Uterus (tissue), 3 donors: ENCODE measurements at regions not wholly inside any gene's neighbourhood (a gene's known extent, or its start where the extent isn't known, plus 50 kb on each side); places are given as distances from the start of the nearest gene placed in this dataset.

Source experiments
- DNase-seq, 2 donors: peaks; one replicate each; pipeline ENCODE4 v3.0.0-alpha.2; 2019 to 2020
- H3K27ac ChIP-seq, 2 donors: fragments of 200-600 bp; sonication (generic); 1 replicate in 1 of 2; 2 replicates in 1 of 2; pipeline ENCODE4 v1.5.1; 2016 to 2018
- H3K27me3 ChIP-seq, 2 donors: fragments of 200-600 bp; sonication (generic); one replicate each; pipeline ENCODE4 v1.5.1; 2018 to 2019; ENCODE audit warnings: control low read depth in 1 of 2
- H3K36me3 ChIP-seq, 2 donors: fragments of 200-600 bp; sonication (generic); one replicate each; pipeline ENCODE4 v1.5.1; 2019; ENCODE audit warnings: control low read depth in 1 of 2
- H3K4me1 ChIP-seq, 2 donors: fragments of 200-600 bp; sonication (generic); one replicate each; pipeline ENCODE4 v1.5.1; 2018 to 2019; ENCODE audit warnings: control low read depth in 1 of 2
- H3K4me3 ChIP-seq, 2 donors: fragments of 200-600 bp; sonication (generic); 1 replicate in 1 of 2; 2 replicates in 1 of 2; pipeline ENCODE4 v1.5.1; 2018 to 2019; ENCODE audit warnings: mild to moderate bottlenecking in 1 of 2
- H3K9me3 ChIP-seq, 2 donors: fragments of 200-600 bp; sonication (generic); one replicate each; pipeline ENCODE4 v1.5.1; 2019; ENCODE audit warnings: control low read depth in 1 of 2
- POLR2A ChIP-seq, 2 donors: fragments of 450-650 bp; IDR thresholded peaks; one replicate each; pipeline ENCODE4 v1.6.1; 2016; ENCODE audit warnings: antibody characterized with exemption in 2 of 2, mild to moderate bottlenecking in 1 of 2, moderate library complexity in 1 of 2
- intact Hi-C: fragments of 100-400 bp; cut with DNase I; formaldehyde crosslinking; loops from one replicate; pipeline ENCODE4 v1.15.1; 2023; ENCODE audit warnings: low total_unique reads
- TF ChIP-seq, protein P1 (sequence below), 4 experiments: fragments of 200-600 bp in 2 of 4; fragments of 450-650 bp in 2 of 4; sonication (generic) in 2 of 4; IDR thresholded peaks; one replicate each; pipeline ENCODE4 v1.5.1; 2016 to 2019; ENCODE audit warnings: antibody characterized with exemption in 4 of 4, mild to moderate bottlenecking in 2 of 4, moderate library complexity in 1 of 4
- donor health status: DM: yes; HTN: yes; CAD: no.

DNA sequence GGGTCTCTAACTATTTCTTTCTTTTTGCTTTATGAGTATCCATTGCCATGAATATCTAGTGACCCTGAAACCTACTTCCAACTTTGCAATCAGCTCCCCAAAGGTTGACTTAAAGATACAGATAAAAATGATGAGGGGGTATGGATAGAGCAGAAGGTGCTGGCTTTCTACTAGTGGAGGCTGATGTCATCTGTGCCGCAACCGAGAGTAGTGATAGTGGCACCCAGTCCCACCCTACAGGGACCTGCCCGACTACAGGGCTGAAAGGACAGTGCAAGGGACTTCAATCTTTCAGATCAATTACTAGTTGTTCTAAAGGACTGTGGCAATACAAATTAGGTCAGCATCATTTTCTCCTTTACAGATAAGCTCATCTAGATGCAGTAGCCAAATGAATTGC, 806.0 kb downstream of the VRK1 start:
- H3K27me3 ChIP-seq: no peaks in the 10 kb centered on the region
- no peaks in the 10 kb centered on the region for H3K36me3 ChIP-seq
- intact Hi-C loops: no loop called here
- no peak for DNase-seq
- TF ChIP-seq, protein P1, sequence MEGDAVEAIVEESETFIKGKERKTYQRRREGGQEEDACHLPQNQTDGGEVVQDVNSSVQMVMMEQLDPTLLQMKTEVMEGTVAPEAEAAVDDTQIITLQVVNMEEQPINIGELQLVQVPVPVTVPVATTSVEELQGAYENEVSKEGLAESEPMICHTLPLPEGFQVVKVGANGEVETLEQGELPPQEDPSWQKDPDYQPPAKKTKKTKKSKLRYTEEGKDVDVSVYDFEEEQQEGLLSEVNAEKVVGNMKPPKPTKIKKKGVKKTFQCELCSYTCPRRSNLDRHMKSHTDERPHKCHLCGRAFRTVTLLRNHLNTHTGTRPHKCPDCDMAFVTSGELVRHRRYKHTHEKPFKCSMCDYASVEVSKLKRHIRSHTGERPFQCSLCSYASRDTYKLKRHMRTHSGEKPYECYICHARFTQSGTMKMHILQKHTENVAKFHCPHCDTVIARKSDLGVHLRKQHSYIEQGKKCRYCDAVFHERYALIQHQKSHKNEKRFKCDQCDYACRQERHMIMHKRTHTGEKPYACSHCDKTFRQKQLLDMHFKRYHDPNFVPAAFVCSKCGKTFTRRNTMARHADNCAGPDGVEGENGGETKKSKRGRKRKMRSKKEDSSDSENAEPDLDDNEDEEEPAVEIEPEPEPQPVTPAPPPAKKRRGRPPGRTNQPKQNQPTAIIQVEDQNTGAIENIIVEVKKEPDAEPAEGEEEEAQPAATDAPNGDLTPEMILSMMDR (IDR thresholded peaks at IDR 0.05): no peak
- TF ChIP-seq POLR2A (IDR thresholded peaks at IDR 0.05): no peak
- H3K4me1 ChIP-seq: no peaks in the 10 kb centered on the region
- H3K4me3 ChIP-seq: no peak overlapping the region
- H3K9me3 ChIP-seq: no peaks in the 10 kb centered on the region
- H3K27ac ChIP-seq: no peak overlapping the region

DNA sequence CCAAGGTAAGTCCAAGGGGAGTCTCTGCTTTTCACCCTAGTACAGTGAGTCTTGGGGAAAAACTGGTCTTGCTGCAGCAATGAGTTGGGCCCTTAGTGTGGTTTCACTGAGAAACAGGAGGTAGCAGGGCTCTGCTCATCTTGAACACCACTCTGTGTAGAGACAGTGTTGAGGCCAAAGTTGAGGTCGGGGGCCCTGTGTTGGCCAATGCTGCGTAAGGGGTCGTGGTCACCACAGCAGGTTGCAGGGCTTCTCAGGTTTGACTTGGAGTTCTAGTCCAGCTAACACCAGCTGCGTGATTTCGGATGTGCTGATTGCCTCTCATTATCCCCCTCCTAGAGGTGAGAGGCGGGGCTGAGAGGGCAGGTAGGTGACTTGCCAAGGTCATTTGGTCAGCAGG, 807.5 kb downstream of the VRK1 start:
- DNase-seq: no peak
- Histone ChIP-seq H3K36me3 (no peaks in the 10 kb centered on the region), H3K27ac (no peak overlapping the region), H3K4me3 (no peak overlapping the region), H3K9me3 (no peaks in the 10 kb centered on the region), H3K4me1 (no peaks in the 10 kb centered on the region), H3K27me3 (no peaks in the 10 kb centered on the region)
- TF ChIP-seq, protein P1 (IDR thresholded peaks at IDR 0.05): no peak
- no peak for TF ChIP-seq POLR2A (IDR thresholded peaks at IDR 0.05)
- intact Hi-C loops: no loop called here

DNA sequence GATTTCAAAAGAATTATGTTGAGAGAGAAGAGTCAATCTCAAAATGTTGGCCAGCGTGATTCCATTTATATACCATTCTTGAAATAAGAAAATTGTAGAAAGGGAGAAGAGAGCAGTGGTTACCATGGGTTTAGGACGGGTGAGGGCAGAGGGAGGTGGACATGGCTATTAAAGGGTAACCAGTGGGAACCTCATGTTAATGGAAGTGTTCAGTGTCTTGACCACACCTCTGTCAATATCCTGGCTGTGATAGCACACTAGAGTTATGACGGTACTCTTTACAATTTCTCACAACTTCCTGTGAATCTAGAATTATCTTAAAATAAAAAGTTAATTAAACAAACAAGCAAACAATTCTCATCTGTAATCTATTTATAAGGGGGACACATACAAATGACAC, 821.2 kb downstream of the VRK1 start:
- H3K27ac ChIP-seq: no peak overlapping the region
- TF ChIP-seq POLR2A (IDR thresholded peaks at IDR 0.05): no peak
- TF ChIP-seq, protein P1 (IDR thresholded peaks at IDR 0.05): no peak
- H3K9me3 ChIP-seq: no peaks in the 10 kb centered on the region
- H3K4me3 ChIP-seq: no peak overlapping the region
- no peak for DNase-seq
- no peaks in the 10 kb centered on the region for H3K4me1 ChIP-seq
- no peaks in the 10 kb centered on the region for H3K27me3 ChIP-seq
- H3K36me3 ChIP-seq: no peaks in the 10 kb centered on the region
- intact Hi-C loops: no loop called here

DNA sequence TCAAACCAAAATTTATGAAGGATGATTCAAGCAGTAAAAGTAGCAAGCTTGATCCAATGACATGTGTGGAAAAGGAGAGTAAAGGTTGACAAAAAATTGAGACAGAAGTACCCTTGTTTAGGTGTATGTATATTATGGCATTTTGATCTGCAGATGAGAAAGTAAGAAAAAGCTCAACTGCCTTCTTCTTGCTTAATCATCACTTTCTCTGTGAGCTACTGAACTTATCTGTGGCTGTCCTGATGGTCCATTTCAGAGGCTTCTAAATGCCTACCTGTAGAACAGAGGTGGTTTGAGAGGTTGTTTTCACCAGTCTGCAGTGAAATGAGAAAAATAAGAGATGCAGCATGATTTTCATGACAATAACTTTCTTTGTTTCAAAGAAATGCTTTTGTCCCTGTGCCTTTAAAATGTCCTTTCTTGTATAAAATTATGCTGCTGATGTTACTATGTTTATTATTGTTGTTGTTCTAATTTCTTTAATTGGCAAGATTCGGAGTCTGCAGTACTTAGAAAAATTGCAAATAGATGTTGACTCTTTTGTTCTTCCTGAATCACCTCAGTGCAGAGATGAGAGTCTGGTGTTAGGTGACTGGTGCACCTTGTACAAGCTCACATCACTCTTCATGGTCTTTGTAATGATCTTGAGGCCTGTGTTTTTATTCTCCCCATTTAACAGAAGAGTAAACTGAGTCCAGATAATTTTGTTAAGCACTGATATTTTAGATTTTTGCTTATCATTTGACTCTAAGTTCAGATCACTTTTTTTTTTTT, 821.9 kb downstream of the VRK1 start:
- TF ChIP-seq POLR2A (IDR thresholded peaks at IDR 0.05): no peak
- TF ChIP-seq, protein P1 (IDR thresholded peaks at IDR 0.05): no peak
- Histone ChIP-seq H3K4me3 (no peak overlapping the region), H3K27ac (no peak overlapping the region), H3K36me3 (no peaks in the 10 kb centered on the region), H3K9me3 (no peaks in the 10 kb centered on the region), H3K4me1 (no peaks in the 10 kb centered on the region), H3K27me3 (no peaks in the 10 kb centered on the region)
- DNase-seq: no peak
- intact Hi-C loops: no loop called here

DNA sequence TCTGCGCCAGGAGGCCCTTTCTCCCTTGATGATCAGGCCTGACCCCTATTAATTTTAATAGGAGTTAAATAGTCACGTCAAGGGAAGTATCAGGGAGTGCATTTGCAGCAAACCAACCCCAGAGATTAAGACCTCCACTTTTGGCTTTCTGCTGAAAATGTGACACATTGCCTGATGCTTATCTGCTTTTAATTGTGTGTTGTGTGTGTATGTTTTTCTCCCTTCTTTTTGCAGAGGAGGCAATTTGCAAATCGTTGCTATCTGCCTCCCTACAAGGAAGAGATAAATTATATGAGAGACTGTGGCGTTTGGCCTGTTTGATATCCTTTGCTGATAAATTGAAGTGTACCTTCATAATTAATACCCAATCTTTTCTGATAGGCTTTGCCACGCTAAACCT, 822.9 kb downstream of the VRK1 start:
- Histone ChIP-seq H3K4me1 (no peaks in the 10 kb centered on the region), H3K9me3 (no peaks in the 10 kb centered on the region), H3K4me3 (no peak overlapping the region), H3K27me3 (no peaks in the 10 kb centered on the region), H3K36me3 (no peaks in the 10 kb centered on the region), H3K27ac (no peak overlapping the region)
- intact Hi-C loops: no loop called here
- no peak for TF ChIP-seq POLR2A (IDR thresholded peaks at IDR 0.05)
- TF ChIP-seq, protein P1 (IDR thresholded peaks at IDR 0.05): no peak
- DNase-seq: no peak
